Stimulated activated CD4-positive, alpha-beta T cell treated with anti-CD3 and anti-CD28 coated beads, Interleukin-15, amount 100 ng/mL, for 48 hours (primary cell): ENCODE measurements at regions not wholly inside any gene's neighbourhood (a gene's known extent, or its start where the extent isn't known, plus 50 kb on each side); places are given as distances from the start of the nearest gene placed in this dataset.

Source experiments
- DNase-seq, 2 donors: peaks; one replicate each; pipeline ENCODE4 v3.0.0-alpha.2; 2020; ENCODE audit warnings: low read depth in 2 of 2

DNA sequence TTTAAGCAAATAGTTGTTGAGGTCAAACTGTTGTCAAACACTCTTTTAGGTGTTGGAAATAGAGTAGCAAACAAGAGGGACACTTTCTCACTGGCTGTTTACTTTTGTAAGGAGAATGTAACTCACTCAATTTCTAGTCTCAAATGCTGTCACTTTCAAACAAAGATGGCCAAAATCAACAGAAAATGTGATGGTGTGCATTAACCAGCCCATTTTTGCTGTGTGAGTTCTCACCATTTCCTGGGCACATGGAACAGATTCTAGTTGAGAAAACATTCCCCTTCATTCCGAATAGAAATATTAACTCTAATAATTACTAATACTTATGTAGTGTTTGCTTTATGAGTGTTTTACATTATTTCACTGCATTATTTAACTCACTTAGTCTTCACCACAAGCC lies 128.2 kb upstream of the XYLT1 start:
- no peak for DNase-seq

GRCh38 chr16:17591655-17592405 lies 121.1 kb upstream of the XYLT1 start:
- no peak for DNase-seq

- peak; percentile 48 to 55 for DNase-seq
Observed at GRCh38 chr16:17590711-17591654, 120.2 kb upstream of the XYLT1 start.

GRCh38 chr16:17589898-17590297 lies 119.1 kb upstream of the XYLT1 start:
- no peak for DNase-seq

DNA sequence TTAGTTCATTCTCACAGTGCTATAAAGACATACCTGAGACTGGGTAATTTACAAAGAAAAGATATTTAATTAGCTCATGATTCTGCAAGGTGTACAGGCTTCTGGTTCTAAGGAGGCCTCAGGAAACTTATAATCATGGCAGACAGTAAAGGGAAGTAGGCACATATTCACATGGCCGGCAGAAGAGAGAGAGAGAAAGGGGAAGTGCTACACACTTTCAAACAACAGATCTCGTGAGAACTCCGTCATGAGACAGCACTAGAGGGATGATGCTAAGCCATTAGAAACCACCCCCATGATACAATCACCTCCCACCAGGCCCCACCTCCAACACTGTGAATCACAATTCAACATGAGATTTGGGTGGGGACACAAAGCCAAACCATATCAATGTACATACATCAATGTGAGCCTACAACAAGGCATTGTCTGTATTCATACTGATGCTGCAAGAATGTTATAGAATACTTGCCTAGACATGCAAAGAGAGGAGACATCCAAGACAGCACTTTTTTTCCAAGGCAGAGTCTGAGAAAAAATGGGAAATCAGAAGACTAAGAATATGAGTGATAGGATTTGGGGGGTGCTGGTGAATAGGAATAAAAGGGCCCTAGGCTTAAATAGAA lies 114.8 kb upstream of the XYLT1 start:
- DNase-seq = no peak

DNA sequence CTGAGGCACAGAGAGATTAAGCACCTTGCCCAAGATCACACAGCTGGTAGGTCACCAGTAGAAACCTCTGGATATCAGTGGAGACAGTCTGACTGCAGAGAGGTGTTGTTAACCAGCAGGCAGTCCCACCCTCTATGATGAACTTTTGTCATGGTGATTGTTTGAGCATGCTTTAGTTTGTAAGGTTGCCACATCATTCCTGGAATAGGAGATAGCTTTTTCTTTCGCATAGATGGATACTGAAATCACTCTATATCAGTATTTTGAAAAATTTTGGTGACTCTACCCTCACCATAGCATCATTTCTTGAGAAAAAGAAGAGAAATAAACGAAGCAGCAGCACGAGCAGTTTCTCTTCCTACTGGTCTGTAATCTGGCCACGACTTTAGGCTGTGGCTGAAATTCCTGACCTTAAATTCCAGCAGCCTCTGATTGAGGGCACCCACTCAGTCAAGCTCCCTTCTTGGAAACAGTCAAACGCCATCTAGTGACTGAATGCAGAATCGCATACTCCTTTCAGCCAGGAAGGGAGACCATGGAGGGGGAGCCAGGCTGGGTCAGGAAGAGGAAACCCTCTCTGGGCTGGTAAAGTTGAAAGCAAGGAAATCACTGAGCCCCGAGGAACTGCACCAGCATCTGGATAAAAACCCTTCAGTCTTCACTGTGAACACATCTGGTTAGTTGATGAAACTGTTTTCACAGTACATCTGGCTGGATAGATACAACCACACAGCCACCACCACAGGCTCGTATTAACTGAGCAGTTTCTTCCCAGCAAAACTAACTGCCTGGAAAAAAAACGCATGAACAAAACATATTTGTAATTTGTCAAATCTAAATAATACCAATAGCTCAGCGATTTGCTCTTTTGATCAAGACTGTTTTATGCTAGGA lies 108.5 kb upstream of the XYLT1 start:
- peak; percentile 9 to 55 for DNase-seq

DNA sequence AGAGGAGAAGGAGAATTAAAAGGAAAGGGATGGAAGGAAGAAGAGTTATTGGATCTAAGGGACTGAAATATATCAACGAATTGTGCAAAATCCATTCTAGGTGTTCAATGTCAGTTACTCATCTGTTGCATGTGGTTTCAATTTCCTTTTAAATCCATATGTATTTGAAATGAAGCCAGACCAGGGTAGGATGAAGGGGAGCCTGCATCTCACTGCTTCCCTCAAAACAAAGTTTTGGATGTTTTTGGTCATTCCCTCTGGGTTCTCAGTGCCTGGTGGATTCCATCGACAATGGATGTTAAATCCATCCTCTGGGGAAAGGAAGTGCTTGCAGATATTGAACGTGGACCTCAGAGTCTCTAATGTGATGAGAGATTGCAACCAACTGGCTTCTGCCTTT lies 103.5 kb upstream of the XYLT1 start:
- no peak for DNase-seq

DNA sequence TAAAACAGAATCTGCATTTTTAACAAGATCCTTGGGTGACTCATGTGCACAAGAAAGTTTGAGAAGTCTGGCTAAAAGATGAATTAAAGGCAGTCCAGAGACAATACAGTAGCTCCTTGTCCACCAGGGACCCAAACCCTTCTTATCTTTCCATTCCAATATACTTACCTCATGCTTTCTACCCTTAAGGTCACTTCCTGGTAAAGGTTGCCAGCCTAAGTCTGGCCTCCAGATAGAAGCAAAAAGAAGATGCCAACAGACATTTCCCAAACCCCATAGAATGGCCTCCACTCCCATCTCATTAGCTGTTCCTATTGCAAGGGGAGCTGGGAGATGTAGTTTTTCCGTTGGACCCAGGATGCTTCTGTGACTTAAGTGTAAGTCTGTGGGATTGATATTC lies 101.4 kb upstream of the XYLT1 start:
- no peak for DNase-seq

DNA sequence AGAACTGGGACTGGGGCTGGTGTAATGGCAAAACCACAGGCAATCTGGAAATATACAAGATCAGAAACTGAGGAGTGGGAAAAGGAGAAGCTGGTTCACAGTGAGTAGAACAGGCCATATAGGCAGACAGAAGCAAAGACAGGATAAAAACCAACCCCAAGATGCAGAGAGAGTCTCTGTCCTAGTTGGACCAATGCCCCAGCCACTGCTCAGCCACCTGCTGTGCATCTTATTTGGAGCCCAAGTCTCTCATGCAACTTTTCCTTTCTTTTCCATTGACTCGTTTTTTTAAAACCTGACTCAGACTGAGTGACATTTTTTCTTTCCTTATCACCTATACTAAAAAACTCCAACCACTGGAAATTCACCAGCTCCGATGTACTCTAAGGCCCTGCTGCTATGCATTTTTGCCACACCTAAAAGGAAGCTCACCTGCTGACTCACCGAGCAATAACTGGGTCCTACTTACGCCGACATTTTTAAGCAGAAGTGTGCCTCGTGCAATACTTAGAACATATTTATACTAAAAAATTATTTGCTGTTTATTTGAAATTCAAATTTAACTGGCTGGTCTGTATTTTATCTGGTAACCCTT lies 100.8 kb upstream of the XYLT1 start:
- DNase-seq = no peak

GRCh38 chr16:17568239-17568638 lies 97.5 kb upstream of the XYLT1 start:
- no peak for DNase-seq

- DNase-seq = no peak
Observed at GRCh38 chr16:17567455-17567854, 96.7 kb upstream of the XYLT1 start.

- DNase-seq = no peak
Observed at GRCh38 chr16:17566656-17567450, 96.1 kb upstream of the XYLT1 start.

- no peak for DNase-seq
Observed at GRCh38 chr16:17566075-17566474, 95.3 kb upstream of the XYLT1 start.

DNA sequence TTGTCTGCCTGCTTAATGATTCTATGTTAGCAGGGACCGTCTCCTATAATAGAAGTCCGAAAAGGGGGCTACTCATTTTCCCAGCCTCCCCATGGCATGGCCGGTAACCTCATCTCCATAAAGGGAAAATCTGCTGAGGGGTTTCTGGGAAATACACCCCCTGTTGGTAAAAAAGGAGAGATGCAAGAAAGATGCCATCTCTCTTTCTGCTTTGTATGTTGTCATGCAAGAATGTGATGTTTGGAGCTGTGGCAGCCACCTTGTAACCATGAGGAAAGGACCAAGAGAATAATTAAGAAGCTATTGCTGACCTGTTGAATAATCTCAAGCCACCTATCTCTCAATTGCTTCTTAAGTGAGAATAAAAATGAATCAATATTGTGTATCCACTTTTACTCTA lies 94.8 kb upstream of the XYLT1 start:
- DNase-seq = no peak

DNA sequence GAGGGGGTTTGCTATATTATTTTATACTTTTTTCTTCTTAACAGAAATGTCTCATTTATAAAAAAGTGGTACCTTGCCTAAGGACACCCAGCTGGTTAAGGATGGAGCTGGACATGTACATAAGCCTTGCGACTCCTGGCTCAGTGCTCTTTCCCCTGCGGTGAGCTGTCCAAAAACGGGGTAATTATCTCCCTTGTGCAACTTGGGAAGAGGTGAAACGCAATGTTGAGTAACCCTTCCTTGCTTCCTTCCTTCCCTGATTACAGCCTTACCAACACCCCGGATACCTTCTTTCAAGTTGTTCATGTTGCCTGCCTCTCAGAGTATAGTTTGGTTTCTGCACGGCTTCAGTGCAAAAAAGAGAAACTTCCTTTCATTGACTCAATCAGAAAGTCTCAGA lies 94.1 kb upstream of the XYLT1 start:
- DNase-seq = no peak

DNA sequence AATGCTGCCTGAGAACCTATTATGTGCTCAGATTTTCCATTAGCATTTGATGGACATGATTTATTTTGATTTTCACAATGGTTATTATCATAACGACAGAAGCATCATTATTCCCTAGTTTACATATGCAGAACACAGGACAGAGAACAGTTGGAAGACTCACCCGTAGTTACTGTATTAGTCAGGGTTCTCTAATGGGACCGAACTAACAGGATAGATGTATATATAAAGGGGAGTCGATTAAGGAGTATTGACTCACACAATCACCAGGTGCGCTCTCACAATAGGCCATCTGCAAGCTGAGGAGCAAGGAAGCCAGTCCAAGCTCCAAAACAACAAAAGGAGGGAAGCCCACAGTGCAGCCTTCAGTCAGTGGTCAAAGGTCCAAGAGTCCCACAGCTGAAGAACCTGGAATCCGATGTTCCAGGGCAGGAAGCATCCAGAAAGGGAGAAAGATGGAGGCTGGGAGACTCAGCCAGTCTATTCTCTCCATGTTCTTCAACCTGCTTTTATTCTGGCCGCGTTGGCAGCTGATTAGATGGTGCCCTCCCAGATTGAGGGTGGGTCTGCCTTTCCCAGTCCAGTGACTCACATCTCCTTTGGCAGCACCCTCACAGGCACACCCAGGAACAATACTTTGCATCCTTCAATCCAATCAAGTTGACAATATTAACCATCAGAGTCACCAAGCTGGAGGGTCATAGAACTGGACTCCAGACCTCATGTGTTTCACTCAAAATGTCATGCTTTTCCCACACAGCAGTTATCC lies 92.7 kb upstream of the XYLT1 start:
- DNase-seq = no peak

DNA sequence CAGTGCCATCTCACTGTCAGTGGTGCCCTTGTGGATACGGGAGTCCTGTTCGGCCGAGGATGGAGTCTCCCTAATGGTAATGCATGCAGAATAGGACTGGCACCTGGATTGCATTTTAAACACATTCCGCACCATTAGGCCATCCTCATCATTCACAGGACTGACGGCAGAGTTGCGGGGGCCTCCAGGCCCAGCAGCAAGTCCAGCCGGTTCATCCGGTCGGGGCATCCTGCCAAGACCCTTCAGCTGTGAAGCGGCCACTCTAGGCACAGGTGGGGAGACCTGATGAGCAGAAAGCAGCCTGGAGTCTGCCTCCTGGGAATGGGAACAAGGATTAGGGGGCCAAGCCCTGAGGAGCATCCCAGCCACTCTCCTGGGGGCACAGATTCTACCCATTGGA lies 90.3 kb upstream of the XYLT1 start:
- no peak for DNase-seq

GRCh38 chr16:17560548-17560947 lies 89.8 kb upstream of the XYLT1 start:
- no peak for DNase-seq

- DNase-seq = no peak
Observed at GRCh38 chr16:17559394-17559793, 88.6 kb upstream of the XYLT1 start.

DNA sequence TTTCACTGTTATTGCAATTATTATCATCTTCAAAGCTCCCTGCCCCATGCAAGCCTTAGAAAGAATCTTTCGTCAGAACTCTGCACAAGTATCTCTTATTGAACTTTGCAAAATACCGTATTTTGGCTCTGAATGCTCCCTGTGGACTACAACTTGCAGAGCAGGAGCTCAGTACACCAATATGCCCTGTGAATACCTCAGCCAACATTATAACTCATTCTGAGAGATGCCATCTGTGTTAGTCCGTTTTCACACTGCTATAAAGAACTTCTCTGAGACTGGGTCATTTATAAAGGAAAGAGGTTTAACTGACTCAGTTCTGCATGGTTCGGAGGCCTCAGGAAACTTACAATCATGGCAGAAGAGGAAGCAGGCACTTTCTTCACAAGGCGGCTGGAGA lies 87.2 kb upstream of the XYLT1 start:
- no peak for DNase-seq
